ENCODE measurements at regions not wholly inside any gene's neighbourhood (a gene's known extent, or its start where the extent isn't known, plus 50 kb on each side); places are given as distances from the start of the nearest gene placed in this dataset.
A peak's percentile ranks its signal among the peaks of the same experiment; 100 is the strongest.

DNA sequence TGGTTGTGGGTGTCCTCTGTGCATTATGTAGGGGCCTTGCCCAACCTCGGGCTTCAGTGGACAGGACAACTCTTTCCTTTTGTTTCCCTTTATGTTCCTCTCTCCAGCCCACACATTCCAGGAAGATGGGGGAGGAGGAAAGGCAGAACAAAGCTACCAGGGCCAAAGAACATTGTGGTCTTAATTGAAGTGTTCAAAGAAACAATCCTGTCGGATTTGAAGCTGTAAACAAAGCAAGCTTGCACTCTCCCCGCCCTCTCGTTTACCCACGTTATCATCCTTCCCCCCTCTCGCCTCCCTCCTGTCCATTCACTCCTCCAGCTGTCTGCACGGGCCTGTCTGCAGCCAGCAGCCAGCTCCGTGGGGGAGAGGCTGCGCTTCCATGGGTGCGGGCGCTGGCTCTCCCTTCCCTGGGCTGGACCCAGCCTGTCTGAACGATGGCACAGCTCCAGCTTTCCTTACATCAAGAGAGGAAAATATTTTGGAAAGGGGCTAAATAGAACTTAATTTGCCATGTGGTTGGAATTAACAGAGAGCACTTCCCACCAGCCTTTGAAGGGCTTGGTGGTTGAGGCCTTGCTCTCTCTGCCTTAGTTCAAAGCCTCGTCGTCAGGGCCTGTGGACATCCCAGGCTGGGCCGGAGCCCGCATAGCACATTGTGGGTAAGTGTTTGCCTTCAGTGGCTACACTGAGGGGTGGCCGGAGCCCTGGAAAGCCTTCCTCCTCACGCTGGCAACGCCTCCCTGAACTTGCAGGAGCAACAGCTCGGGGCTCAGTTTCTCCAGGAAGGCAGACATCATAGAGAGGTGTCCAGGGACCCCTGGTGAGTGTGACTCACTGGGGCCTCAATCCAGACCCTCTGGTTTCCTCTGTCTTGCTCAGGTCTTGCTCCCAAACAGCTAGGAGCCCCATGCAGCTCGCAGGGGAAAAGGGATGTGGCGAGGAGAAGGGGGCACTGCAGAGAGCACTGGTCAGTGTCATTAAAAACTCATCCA is 60.6 kb upstream of the HS6ST1 start (continued):
- TF ChIP-seq, protein P1, sequence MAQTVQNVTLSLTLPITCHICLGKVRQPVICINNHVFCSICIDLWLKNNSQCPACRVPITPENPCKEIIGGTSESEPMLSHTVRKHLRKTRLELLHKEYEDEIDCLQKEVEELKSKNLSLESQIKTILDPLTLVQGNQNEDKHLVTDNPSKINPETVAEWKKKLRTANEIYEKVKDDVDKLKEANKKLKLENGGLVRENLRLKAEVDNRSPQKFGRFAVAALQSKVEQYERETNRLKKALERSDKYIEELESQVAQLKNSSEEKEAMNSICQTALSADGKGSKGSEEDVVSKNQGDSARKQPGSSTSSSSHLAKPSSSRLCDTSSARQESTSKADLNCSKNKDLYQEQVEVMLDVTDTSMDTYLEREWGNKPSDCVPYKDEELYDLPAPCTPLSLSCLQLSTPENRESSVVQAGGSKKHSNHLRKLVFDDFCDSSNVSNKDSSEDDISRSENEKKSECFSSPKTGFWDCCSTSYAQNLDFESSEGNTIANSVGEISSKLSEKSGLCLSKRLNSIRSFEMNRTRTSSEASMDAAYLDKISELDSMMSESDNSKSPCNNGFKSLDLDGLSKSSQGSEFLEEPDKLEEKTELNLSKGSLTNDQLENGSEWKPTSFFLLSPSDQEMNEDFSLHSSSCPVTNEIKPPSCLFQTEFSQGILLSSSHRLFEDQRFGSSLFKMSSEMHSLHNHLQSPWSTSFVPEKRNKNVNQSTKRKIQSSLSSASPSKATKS (CRISPR knock-in tag; IDR thresholded peaks at IDR 0.05): no peak
- TF ChIP-seq, protein P2, sequence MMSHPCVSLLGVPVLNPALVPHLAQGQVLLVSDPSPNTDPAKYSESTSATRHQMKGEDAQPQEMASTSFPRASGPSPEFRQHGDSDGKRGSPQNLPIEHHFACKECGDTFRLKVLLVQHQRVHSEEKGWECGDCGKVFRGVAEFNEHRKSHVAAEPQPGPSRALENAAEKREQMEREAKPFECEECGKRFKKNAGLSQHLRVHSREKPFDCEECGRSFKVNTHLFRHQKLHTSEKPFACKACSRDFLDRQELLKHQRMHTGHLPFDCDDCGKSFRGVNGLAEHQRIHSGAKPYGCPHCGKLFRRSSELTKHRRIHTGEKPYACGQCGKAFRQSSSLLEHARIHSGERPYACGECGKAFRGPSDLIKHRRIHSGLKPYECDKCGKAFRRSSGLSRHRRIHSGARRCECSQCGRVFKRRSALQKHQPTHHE (CRISPR knock-in tag; IDR thresholded peaks at IDR 0.05; ENCODE audit: borderline replicate concordance): no peak
- TF ChIP-seq ZNF124 (CRISPR knock-in tag; IDR thresholded peaks at IDR 0.05) (no peak), HCFC1 (IDR thresholded peaks at IDR 0.05; ENCODE audit: low read depth, low read length) (no peak), ZNF501 (CRISPR knock-in tag; IDR thresholded peaks at IDR 0.05) (0 out of 2 replicates have a peak, but pooled peaks have one; percentile 54), ZNF660 (CRISPR knock-in tag; IDR thresholded peaks at IDR 0.05; ENCODE audit: borderline replicate concordance, low read depth) (no peak), AGO2 (optimal IDR thresholded peaks at IDR 0.05; ENCODE audit: low read depth, low read length) (no peak), SOX6 (IDR thresholded peaks at IDR 0.05) (no peak), SOX6 (CRISPR knock-in tag; IDR thresholded peaks at IDR 0.05) (peak; percentile 99), PRMT3 (CRISPR knock-in tag; IDR thresholded peaks at IDR 0.05; ENCODE audit: borderline replicate concordance, low read depth) (no peak; the same call in 1 of the 2 replicates), ZBTB20 (CRISPR knock-in tag; IDR thresholded peaks at IDR 0.05; ENCODE audit: borderline replicate concordance, low read depth) (no peak), HMG20A (CRISPR knock-in tag; IDR thresholded peaks at IDR 0.05; ENCODE audit: borderline replicate concordance) (no peak), U2AF2 (IDR thresholded peaks at IDR 0.05; ENCODE audit: low read depth, low read length) (no peak), HNRNPLL (IDR thresholded peaks at IDR 0.05; ENCODE audit: low read depth, low read length, poor library complexity, severe bottlenecking) (peak; percentile 19), HOXA7 (CRISPR knock-in tag; IDR thresholded peaks at IDR 0.05) (no peak), ZNF724P (CRISPR knock-in tag; IDR thresholded peaks at IDR 0.05; ENCODE audit: borderline replicate concordance) (no peak), BCL6 (CRISPR knock-in tag; IDR thresholded peaks at IDR 0.05) (peak; percentile 74)
- TF ChIP-seq, protein P3, sequence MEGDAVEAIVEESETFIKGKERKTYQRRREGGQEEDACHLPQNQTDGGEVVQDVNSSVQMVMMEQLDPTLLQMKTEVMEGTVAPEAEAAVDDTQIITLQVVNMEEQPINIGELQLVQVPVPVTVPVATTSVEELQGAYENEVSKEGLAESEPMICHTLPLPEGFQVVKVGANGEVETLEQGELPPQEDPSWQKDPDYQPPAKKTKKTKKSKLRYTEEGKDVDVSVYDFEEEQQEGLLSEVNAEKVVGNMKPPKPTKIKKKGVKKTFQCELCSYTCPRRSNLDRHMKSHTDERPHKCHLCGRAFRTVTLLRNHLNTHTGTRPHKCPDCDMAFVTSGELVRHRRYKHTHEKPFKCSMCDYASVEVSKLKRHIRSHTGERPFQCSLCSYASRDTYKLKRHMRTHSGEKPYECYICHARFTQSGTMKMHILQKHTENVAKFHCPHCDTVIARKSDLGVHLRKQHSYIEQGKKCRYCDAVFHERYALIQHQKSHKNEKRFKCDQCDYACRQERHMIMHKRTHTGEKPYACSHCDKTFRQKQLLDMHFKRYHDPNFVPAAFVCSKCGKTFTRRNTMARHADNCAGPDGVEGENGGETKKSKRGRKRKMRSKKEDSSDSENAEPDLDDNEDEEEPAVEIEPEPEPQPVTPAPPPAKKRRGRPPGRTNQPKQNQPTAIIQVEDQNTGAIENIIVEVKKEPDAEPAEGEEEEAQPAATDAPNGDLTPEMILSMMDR (CRISPR knock-in tag; IDR thresholded peaks at IDR 0.05): no peak
- TF ChIP-seq, protein P4, sequence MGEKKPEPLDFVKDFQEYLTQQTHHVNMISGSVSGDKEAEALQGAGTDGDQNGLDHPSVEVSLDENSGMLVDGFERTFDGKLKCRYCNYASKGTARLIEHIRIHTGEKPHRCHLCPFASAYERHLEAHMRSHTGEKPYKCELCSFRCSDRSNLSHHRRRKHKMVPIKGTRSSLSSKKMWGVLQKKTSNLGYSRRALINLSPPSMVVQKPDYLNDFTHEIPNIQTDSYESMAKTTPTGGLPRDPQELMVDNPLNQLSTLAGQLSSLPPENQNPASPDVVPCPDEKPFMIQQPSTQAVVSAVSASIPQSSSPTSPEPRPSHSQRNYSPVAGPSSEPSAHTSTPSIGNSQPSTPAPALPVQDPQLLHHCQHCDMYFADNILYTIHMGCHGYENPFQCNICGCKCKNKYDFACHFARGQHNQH (CRISPR knock-in tag; IDR thresholded peaks at IDR 0.05): peak; percentile 50; the same call in 1 of the 2 replicates
- TF ChIP-seq, protein P5, sequence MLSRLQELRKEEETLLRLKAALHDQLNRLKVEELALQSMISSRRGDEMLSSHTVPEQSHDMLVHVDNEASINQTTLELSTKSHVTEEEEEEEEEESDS (CRISPR knock-in tag; IDR thresholded peaks at IDR 0.05; ENCODE audit: borderline replicate concordance): no peak
- TF ChIP-seq, protein P6, sequence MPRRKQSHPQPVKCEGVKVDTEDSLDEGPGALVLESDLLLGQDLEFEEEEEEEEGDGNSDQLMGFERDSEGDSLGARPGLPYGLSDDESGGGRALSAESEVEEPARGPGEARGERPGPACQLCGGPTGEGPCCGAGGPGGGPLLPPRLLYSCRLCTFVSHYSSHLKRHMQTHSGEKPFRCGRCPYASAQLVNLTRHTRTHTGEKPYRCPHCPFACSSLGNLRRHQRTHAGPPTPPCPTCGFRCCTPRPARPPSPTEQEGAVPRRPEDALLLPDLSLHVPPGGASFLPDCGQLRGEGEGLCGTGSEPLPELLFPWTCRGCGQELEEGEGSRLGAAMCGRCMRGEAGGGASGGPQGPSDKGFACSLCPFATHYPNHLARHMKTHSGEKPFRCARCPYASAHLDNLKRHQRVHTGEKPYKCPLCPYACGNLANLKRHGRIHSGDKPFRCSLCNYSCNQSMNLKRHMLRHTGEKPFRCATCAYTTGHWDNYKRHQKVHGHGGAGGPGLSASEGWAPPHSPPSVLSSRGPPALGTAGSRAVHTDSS (CRISPR knock-in tag; conservative IDR thresholded peaks at IDR 0.05): no peak
